ENCODE measurements at regions not wholly inside any gene's neighbourhood (a gene's known extent, or its start where the extent isn't known, plus 50 kb on each side); places are given as distances from the start of the nearest gene placed in this dataset.

DNA sequence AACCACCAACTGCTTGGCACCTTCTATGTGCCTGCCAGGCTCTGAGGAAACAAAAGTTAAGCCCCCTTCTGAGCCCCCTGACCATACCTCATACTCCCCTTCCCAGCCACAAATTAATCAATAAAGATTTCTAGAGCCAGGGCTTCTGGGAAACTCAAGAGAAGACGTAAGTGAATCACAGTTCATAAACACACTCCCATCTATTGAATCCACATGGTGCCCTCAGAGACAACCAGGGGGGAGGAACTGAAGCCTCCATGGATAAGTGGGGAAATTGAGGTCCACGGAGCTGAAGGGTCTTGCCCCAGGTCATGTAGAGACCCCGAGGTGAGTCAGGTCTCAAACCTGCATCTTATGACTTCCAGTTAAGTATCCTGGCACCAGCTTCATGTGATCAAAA is 150.6 kb downstream of the MN1 start:
- Histone ChIP-seq H3K27me3 (no peaks in the 10 kb centered on the region), H3K4me1 (no peaks in the 10 kb centered on the region), H3K9me3 (no peaks in the 10 kb centered on the region), H3K27ac (no peak overlapping the region), H3K36me3 (no peaks in the 10 kb centered on the region), H3K4me3 (no peak overlapping the region)
- intact Hi-C loops (cut with DNase I), result no loop called here
- no peak for DNase-seq (ENCODE audit: extremely low spot score in 2 of 2)
- no peak for TF ChIP-seq POLR2AphosphoS5 (IDR thresholded peaks at IDR 0.05; ENCODE audit: insufficient read depth in 1 of 2, low read depth in 1 of 2)
- TF ChIP-seq, protein P1, sequence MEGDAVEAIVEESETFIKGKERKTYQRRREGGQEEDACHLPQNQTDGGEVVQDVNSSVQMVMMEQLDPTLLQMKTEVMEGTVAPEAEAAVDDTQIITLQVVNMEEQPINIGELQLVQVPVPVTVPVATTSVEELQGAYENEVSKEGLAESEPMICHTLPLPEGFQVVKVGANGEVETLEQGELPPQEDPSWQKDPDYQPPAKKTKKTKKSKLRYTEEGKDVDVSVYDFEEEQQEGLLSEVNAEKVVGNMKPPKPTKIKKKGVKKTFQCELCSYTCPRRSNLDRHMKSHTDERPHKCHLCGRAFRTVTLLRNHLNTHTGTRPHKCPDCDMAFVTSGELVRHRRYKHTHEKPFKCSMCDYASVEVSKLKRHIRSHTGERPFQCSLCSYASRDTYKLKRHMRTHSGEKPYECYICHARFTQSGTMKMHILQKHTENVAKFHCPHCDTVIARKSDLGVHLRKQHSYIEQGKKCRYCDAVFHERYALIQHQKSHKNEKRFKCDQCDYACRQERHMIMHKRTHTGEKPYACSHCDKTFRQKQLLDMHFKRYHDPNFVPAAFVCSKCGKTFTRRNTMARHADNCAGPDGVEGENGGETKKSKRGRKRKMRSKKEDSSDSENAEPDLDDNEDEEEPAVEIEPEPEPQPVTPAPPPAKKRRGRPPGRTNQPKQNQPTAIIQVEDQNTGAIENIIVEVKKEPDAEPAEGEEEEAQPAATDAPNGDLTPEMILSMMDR (IDR thresholded peaks at IDR 0.05), result no peak
- no peak for TF ChIP-seq POLR2A (IDR thresholded peaks at IDR 0.05)

- no peak overlapping the region for H3K27ac ChIP-seq
- H3K27me3 ChIP-seq, result no peaks in the 10 kb centered on the region
- no peaks in the 10 kb centered on the region for H3K9me3 ChIP-seq
- DNase-seq (ENCODE audit: extremely low spot score in 2 of 2), result no peak
- TF ChIP-seq, protein P1 (IDR thresholded peaks at IDR 0.05), result no peak
- TF ChIP-seq POLR2AphosphoS5 (IDR thresholded peaks at IDR 0.05; ENCODE audit: insufficient read depth in 1 of 2, low read depth in 1 of 2) (no peak), POLR2A (IDR thresholded peaks at IDR 0.05) (no peak)
- no peaks in the 10 kb centered on the region for H3K4me1 ChIP-seq
- H3K4me3 ChIP-seq, result no peak overlapping the region
- H3K36me3 ChIP-seq, result no peaks in the 10 kb centered on the region
- intact Hi-C loops (cut with DNase I), result no loop called here
Measured at GRCh38 chr22:27651486-27651885, 150.1 kb downstream of the MN1 start.

DNA sequence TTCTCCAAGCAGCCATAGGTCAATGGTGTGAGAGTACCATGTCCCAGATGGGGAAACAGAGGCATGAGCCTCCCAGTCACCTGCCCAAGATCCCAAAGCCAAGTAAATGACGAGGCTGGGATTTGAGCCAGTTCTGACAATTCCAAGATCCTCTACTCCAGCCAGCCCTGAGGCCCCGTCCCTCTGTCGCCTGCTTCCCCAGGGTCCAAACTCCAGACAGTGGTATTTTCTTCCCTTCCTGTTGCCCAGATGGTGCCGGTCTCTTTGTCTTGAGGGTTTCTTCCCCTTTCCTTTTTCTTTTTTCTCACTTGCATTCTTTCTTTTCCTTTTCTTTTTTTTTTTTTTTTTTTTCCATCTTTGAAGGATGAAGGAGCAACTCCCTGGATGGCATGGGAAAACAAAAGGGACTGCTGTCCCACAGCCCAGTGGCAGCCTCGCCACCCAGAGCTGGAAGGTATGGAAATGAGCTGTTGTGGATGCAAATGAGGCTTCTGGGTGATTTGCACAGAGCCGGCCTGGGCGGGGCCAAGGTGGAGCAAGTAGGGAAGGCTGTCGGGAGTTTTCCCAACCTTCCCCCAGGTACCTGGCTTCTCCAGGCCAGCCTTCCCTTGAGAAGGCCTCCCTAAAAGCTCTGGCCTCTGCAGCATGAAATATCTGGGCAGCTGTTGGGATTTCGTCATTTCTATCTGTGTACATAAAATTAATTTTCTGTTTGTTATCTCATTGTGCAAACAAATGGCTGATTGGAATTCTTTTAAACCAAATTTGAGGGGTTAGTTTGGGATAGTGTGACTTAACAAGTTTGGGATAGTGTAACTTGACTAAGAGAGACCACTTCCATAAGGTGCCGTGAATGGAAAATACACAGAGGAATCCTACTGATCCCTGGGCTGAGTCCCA is 146.8 kb downstream of the MN1 start:
- peaks cover 4% of the 10 kb centered on the region for H3K9me3 ChIP-seq
- no peaks in the 10 kb centered on the region for H3K27me3 ChIP-seq
- H3K4me3 ChIP-seq, result no peak overlapping the region
- DNase-seq (ENCODE audit: extremely low spot score in 2 of 2), result no peak
- TF ChIP-seq, protein P1 (IDR thresholded peaks at IDR 0.05), result no peak
- TF ChIP-seq POLR2A (IDR thresholded peaks at IDR 0.05), result no peak
- no peak for TF ChIP-seq POLR2AphosphoS5 (IDR thresholded peaks at IDR 0.05; ENCODE audit: insufficient read depth in 1 of 2, low read depth in 1 of 2)
- intact Hi-C loops (cut with DNase I), result no loop called here
- no peak overlapping the region for H3K27ac ChIP-seq
- H3K36me3 ChIP-seq, result no peaks in the 10 kb centered on the region
- no peaks in the 10 kb centered on the region for H3K4me1 ChIP-seq

- no peak overlapping the region for H3K27ac ChIP-seq
- no peak for DNase-seq (ENCODE audit: extremely low spot score in 2 of 2)
- TF ChIP-seq, protein P1 (IDR thresholded peaks at IDR 0.05), result no peak
- TF ChIP-seq POLR2AphosphoS5 (IDR thresholded peaks at IDR 0.05; ENCODE audit: insufficient read depth in 1 of 2, low read depth in 1 of 2) (no peak), POLR2A (IDR thresholded peaks at IDR 0.05) (no peak)
Measured at GRCh38 chr22:27655582-27656185, 145.9 kb downstream of the MN1 start.

DNA sequence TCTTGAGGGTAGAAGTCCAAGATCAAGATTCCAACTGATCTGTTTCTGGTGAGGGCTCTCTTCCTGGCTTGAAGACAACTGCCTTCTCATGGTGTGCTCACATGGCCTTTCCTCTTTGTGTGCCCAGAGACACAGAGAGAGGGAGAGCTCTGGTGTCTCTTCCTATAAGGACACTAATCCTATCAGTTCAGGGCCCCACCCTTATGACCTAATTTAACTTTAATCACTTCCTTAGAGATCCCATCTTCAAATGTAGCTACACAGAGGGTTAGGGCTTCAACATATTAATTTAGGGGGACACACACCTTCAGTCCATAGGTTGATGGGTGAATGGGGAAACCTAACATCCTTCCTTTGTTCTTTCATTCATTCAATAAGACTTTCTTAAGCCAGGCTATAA is 144.6 kb downstream of the MN1 start:
- TF ChIP-seq, protein P1 (IDR thresholded peaks at IDR 0.05), result no peak
- no peak for TF ChIP-seq POLR2A (IDR thresholded peaks at IDR 0.05)
- TF ChIP-seq POLR2AphosphoS5 (IDR thresholded peaks at IDR 0.05; ENCODE audit: insufficient read depth in 1 of 2, low read depth in 1 of 2), result no peak
- Histone ChIP-seq H3K9me3 (peaks cover 4% of the 10 kb centered on the region), H3K27ac (no peak overlapping the region), H3K27me3 (no peaks in the 10 kb centered on the region), H3K4me1 (no peaks in the 10 kb centered on the region), H3K36me3 (no peaks in the 10 kb centered on the region), H3K4me3 (no peak overlapping the region)
- DNase-seq (ENCODE audit: extremely low spot score in 2 of 2), result no peak
- intact Hi-C loops (cut with DNase I), result no loop called here

More at GRCh38 chr22:27655582-27656185, 145.9 kb downstream of the MN1 start:
- intact Hi-C loops (cut with DNase I), result no loop called here
- Histone ChIP-seq H3K4me3 (no peak overlapping the region), H3K36me3 (no peaks in the 10 kb centered on the region), H3K27me3 (no peaks in the 10 kb centered on the region), H3K9me3 (peaks cover 4% of the 10 kb centered on the region), H3K4me1 (no peaks in the 10 kb centered on the region)

All from vagina (tissue), 2 donors.